Uterus (tissue), 3 donors: ENCODE measurements at regions not wholly inside any gene's neighbourhood (a gene's known extent, or its start where the extent isn't known, plus 50 kb on each side); places are given as distances from the start of the nearest gene placed in this dataset.
"Not testable (repeated sequence)": the region's sequence is repeated elsewhere in the genome, so short reads cannot be mapped to it uniquely, and the experiment has no call there.

Source experiments
- DNase-seq, 2 donors: peaks; one replicate each; pipeline ENCODE4 v3.0.0-alpha.2; 2019 to 2020
- H3K27ac ChIP-seq, 2 donors: fragments of 200-600 bp; sonication (generic); 1 replicate in 1 of 2; 2 replicates in 1 of 2; pipeline ENCODE4 v1.5.1; 2016 to 2018
- H3K27me3 ChIP-seq, 2 donors: fragments of 200-600 bp; sonication (generic); one replicate each; pipeline ENCODE4 v1.5.1; 2018 to 2019; ENCODE audit warnings: control low read depth in 1 of 2
- H3K36me3 ChIP-seq, 2 donors: fragments of 200-600 bp; sonication (generic); one replicate each; pipeline ENCODE4 v1.5.1; 2019; ENCODE audit warnings: control low read depth in 1 of 2
- H3K4me1 ChIP-seq, 2 donors: fragments of 200-600 bp; sonication (generic); one replicate each; pipeline ENCODE4 v1.5.1; 2018 to 2019; ENCODE audit warnings: control low read depth in 1 of 2
- H3K4me3 ChIP-seq, 2 donors: fragments of 200-600 bp; sonication (generic); 1 replicate in 1 of 2; 2 replicates in 1 of 2; pipeline ENCODE4 v1.5.1; 2018 to 2019; ENCODE audit warnings: mild to moderate bottlenecking in 1 of 2
- H3K9me3 ChIP-seq, 2 donors: fragments of 200-600 bp; sonication (generic); one replicate each; pipeline ENCODE4 v1.5.1; 2019; ENCODE audit warnings: control low read depth in 1 of 2
- CTCF ChIP-seq, 4 experiments: fragments of 200-600 bp in 2 of 4; fragments of 450-650 bp in 2 of 4; sonication (generic) in 2 of 4; IDR thresholded peaks; one replicate each; pipeline ENCODE4 v1.5.1; 2016 to 2019; ENCODE audit warnings: antibody characterized with exemption in 4 of 4, mild to moderate bottlenecking in 2 of 4, moderate library complexity in 1 of 4
- POLR2A ChIP-seq, 2 donors: fragments of 450-650 bp; IDR thresholded peaks; one replicate each; pipeline ENCODE4 v1.6.1; 2016; ENCODE audit warnings: antibody characterized with exemption in 2 of 2, mild to moderate bottlenecking in 1 of 2, moderate library complexity in 1 of 2
- intact Hi-C: fragments of 100-400 bp; cut with DNase I; formaldehyde crosslinking; loops from one replicate; pipeline ENCODE4 v1.15.1; 2023; ENCODE audit warnings: low total_unique reads
- donor health status: DM: yes; HTN: yes; CAD: no.

- H3K4me1 ChIP-seq, intact Hi-C loops, H3K27me3 ChIP-seq, H3K36me3 ChIP-seq, H3K27ac ChIP-seq, H3K4me3 ChIP-seq, DNase-seq, H3K9me3 ChIP-seq: not testable (repeated sequence)
These were observed 252.0 kb downstream of the GOLGA6L6 start for GRCh38 chr15:20289538-20290103.

GRCh38 chr15:20288800-20289537 lies 252.6 kb downstream of the GOLGA6L6 start:
- H3K36me3 ChIP-seq, DNase-seq: not testable (repeated sequence)

GRCh38 chr15:20286559-20286958 lies 255.0 kb downstream of the GOLGA6L6 start:
- H3K4me3 ChIP-seq, H3K27me3 ChIP-seq, H3K27ac ChIP-seq, intact Hi-C loops, H3K9me3 ChIP-seq, DNase-seq, H3K36me3 ChIP-seq, H3K4me1 ChIP-seq: not testable (repeated sequence)

More at GRCh38 chr15:20288800-20289537, 252.6 kb downstream of the GOLGA6L6 start:
- H3K4me3 ChIP-seq, H3K9me3 ChIP-seq, H3K4me1 ChIP-seq, intact Hi-C loops, H3K27ac ChIP-seq, H3K27me3 ChIP-seq: not testable (repeated sequence)

GRCh38 chr15:20285696-20286300 lies 255.8 kb downstream of the GOLGA6L6 start:
- H3K9me3 ChIP-seq, H3K4me3 ChIP-seq, H3K36me3 ChIP-seq, H3K4me1 ChIP-seq, H3K27ac ChIP-seq, H3K27me3 ChIP-seq, intact Hi-C loops, DNase-seq: not testable (repeated sequence)

GRCh38 chr15:20284891-20285535 lies 256.6 kb downstream of the GOLGA6L6 start:
- DNase-seq, H3K27ac ChIP-seq, H3K4me1 ChIP-seq, H3K9me3 ChIP-seq, H3K4me3 ChIP-seq, H3K27me3 ChIP-seq, intact Hi-C loops, H3K36me3 ChIP-seq: not testable (repeated sequence)

GRCh38 chr15:20283651-20284050 lies 257.9 kb downstream of the GOLGA6L6 start:
- intact Hi-C loops, H3K9me3 ChIP-seq, H3K27ac ChIP-seq, H3K27me3 ChIP-seq, H3K4me3 ChIP-seq, H3K36me3 ChIP-seq, DNase-seq, H3K4me1 ChIP-seq: not testable (repeated sequence)

- intact Hi-C loops, DNase-seq, H3K9me3 ChIP-seq, H3K36me3 ChIP-seq, H3K27ac ChIP-seq, H3K27me3 ChIP-seq, H3K4me1 ChIP-seq, H3K4me3 ChIP-seq: not testable (repeated sequence)
These were observed 259.1 kb downstream of the GOLGA6L6 start for GRCh38 chr15:20282491-20282943.

- H3K36me3 ChIP-seq, intact Hi-C loops, H3K27ac ChIP-seq, H3K9me3 ChIP-seq, DNase-seq, H3K4me1 ChIP-seq, H3K4me3 ChIP-seq, H3K27me3 ChIP-seq: not testable (repeated sequence)
These were observed 259.9 kb downstream of the GOLGA6L6 start for GRCh38 chr15:20281567-20282275.

- TF ChIP-seq CTCF (IDR thresholded peaks at IDR 0.05) (no peak), POLR2A (IDR thresholded peaks at IDR 0.05) (no peak)
- no peak overlapping the region for H3K4me3 ChIP-seq
- no peaks in the 10 kb centered on the region for H3K9me3 ChIP-seq
- no peak for DNase-seq
- no peaks in the 10 kb centered on the region for H3K36me3 ChIP-seq
- intact Hi-C loops: no loop called here
- no peak overlapping the region for H3K27ac ChIP-seq
- no peaks in the 10 kb centered on the region for H3K4me1 ChIP-seq
- no peaks in the 10 kb centered on the region for H3K27me3 ChIP-seq
These were observed 260.6 kb downstream of the GOLGA6L6 start for GRCh38 chr15:20280933-20281463.

- DNase-seq, H3K4me1 ChIP-seq, H3K9me3 ChIP-seq, intact Hi-C loops, H3K36me3 ChIP-seq, H3K27ac ChIP-seq, H3K4me3 ChIP-seq, H3K27me3 ChIP-seq: not testable (repeated sequence)
These were observed 261.3 kb downstream of the GOLGA6L6 start for GRCh38 chr15:20280141-20280932.

GRCh38 chr15:20279056-20279455 lies 262.5 kb downstream of the GOLGA6L6 start:
- H3K9me3 ChIP-seq, intact Hi-C loops, H3K36me3 ChIP-seq, H3K27me3 ChIP-seq, DNase-seq, H3K4me3 ChIP-seq, H3K4me1 ChIP-seq, H3K27ac ChIP-seq: not testable (repeated sequence)
